Colonic mucosa (tissue), 4 donors: ENCODE measurements at regions not wholly inside any gene's neighbourhood (a gene's known extent, or its start where the extent isn't known, plus 50 kb on each side); places are given as distances from the start of the nearest gene placed in this dataset.

Experiments used
- DNase-seq: peaks from one replicate; pipeline ENCODE4 v3.0.0-alpha.2; 2020
- H3K27ac ChIP-seq: fragments of 200-600 bp; one replicate; pipeline ENCODE4 v1.8.0; 2021
- H3K27me3 ChIP-seq: fragments of 200-600 bp; one replicate; pipeline ENCODE4 v1.8.0; 2021
- H3K36me3 ChIP-seq: fragments of 200-600 bp; one replicate; pipeline ENCODE4 v1.8.0; 2021
- H3K4me1 ChIP-seq: fragments of 200-600 bp; one replicate; pipeline ENCODE4 v1.8.0; 2021; ENCODE audit warnings: mild to moderate bottlenecking
- H3K4me3 ChIP-seq: fragments of 200-600 bp; one replicate; pipeline ENCODE4 v1.8.0; 2021
- H3K9ac ChIP-seq, 2 donors: one replicate each; pipeline ENCODE4 v1.7.0; 2013; ENCODE audit warnings: control low read depth in 2 of 2, low read depth in 2 of 2, low read length in 2 of 2
- H3K9me3 ChIP-seq: fragments of 200-600 bp; one replicate; pipeline ENCODE4 v1.8.0; 2021
- CTCF ChIP-seq: fragments of 200-600 bp; IDR thresholded peaks from one replicate; pipeline ENCODE4 v1.8.0; 2022; ENCODE audit warnings: antibody characterized with exemption, mild to moderate bottlenecking
- intact Hi-C: fragments of 100-400 bp; cut with DNase I; formaldehyde crosslinking; loops from one replicate; pipeline ENCODE4 v1.14.1; 2022
- donor health status: healthy.
- donor health status: DM: no; HTN: no; CAD: no.
- donor health status: DM: no; HTN: no; CAD: no.

GRCh38 chr10:83991986-83992753 is 147.1 kb upstream of the GHITM start:
- no peak for TF ChIP-seq CTCF
- peak; percentile 31 for DNase-seq
- H3K27me3 ChIP-seq: no peaks in the 10 kb centered on the region

GRCh38 chr10:83994325-83994724 is 145.0 kb upstream of the GHITM start:
- TF ChIP-seq CTCF: no peak
- DNase-seq: no peak
- H3K9me3 ChIP-seq: no peaks in the 10 kb centered on the region
- H3K27me3 ChIP-seq: no peaks in the 10 kb centered on the region
- no peaks in the 10 kb centered on the region for H3K36me3 ChIP-seq
- H3K4me3 ChIP-seq: no peak overlapping the region
- H3K4me1 ChIP-seq: no peaks in the 10 kb centered on the region
- intact Hi-C loops: no loop called here
- H3K9ac ChIP-seq: no peak overlapping the region
- no peak overlapping the region for H3K27ac ChIP-seq

More at GRCh38 chr10:83991986-83992753, 147.1 kb upstream of the GHITM start:
- Histone ChIP-seq H3K4me1 (no peaks in the 10 kb centered on the region), H3K9me3 (no peaks in the 10 kb centered on the region), H3K27ac (no peak overlapping the region), H3K4me3 (no peak overlapping the region), H3K9ac (no peak overlapping the region), H3K36me3 (no peaks in the 10 kb centered on the region)
- intact Hi-C loops: no loop called here

GRCh38 chr10:83995738-83996331 is 143.5 kb upstream of the GHITM start:
- intact Hi-C loops: no loop called here
- Histone ChIP-seq H3K36me3 (no peaks in the 10 kb centered on the region), H3K27ac (no peak overlapping the region), H3K4me3 (no peak overlapping the region), H3K4me1 (no peaks in the 10 kb centered on the region), H3K9ac (no peak overlapping the region), H3K27me3 (no peaks in the 10 kb centered on the region), H3K9me3 (no peaks in the 10 kb centered on the region)
- DNase-seq: no peak
- TF ChIP-seq CTCF: no peak

- TF ChIP-seq CTCF: no peak
- H3K27me3 ChIP-seq: no peaks in the 10 kb centered on the region
- no peaks in the 10 kb centered on the region for H3K4me1 ChIP-seq
- intact Hi-C loops: no loop called here
- H3K4me3 ChIP-seq: no peak overlapping the region
- DNase-seq: peak; percentile 41
- H3K27ac ChIP-seq: peak overlapping the region; percentile 26
- no peak overlapping the region for H3K9ac ChIP-seq
- H3K9me3 ChIP-seq: no peaks in the 10 kb centered on the region
- H3K36me3 ChIP-seq: no peaks in the 10 kb centered on the region
Observed at GRCh38 chr10:84004221-84004620, 135.1 kb upstream of the GHITM start.

- H3K9me3 ChIP-seq: no peaks in the 10 kb centered on the region
- no peak overlapping the region for H3K4me3 ChIP-seq
- H3K9ac ChIP-seq: no peak overlapping the region
- H3K27me3 ChIP-seq: no peaks in the 10 kb centered on the region
- no peaks in the 10 kb centered on the region for H3K4me1 ChIP-seq
- no peaks in the 10 kb centered on the region for H3K36me3 ChIP-seq
- intact Hi-C loops: loop anchor here (5.0 kb wide), 1 partner anchor 133 kb away; no protein-coding TSS in a partner anchor
- H3K27ac ChIP-seq: no peak overlapping the region
- TF ChIP-seq CTCF: no peak
- no peak for DNase-seq
Observed at GRCh38 chr10:84005403-84005802, 133.9 kb upstream of the GHITM start.
